PC-9 (cell line): ENCODE measurements at regions not wholly inside any gene's neighbourhood (a gene's known extent, or its start where the extent isn't known, plus 50 kb on each side); places are given as distances from the start of the nearest gene placed in this dataset.

Source experiments
- BruUV-seq: library from RNA; stranded (reverse); fragments of 400-500 nt; replicated peaks from 2 replicates; lab custom pipeline; 2021; lab: Mats Ljungman, UMichigan
- CTCF ChIA-PET: fragments of 300-600 bp; sonication (Branson Sonifier 250); formaldehyde crosslinking; loops from one replicate; lab custom pipeline; 2022; ENCODE audit warnings: antibody characterized with exemption; lab: Charles Lee
- POLR2A ChIA-PET: fragments of 300-600 bp; sonication (Branson Sonifier 250); formaldehyde crosslinking; loops from one replicate; lab custom pipeline; 2022; ENCODE audit warnings: antibody characterized with exemption; ENCODE audit not compliant: unreplicated experiment; lab: Charles Lee
- DNase-seq, 2 experiments: peaks; one replicate each; pipeline versions ENCODE4 v3.0.0 to v3.0.0-alpha.2; 2015 to 2022; ENCODE audit warnings: mixed read lengths in 1 of 2
- H2AFZ ChIP-seq: fragments of 200-600 bp; sonication (generic); 2 replicates; pipeline ENCODE4 v1.8.1; 2017; ENCODE audit warnings: antibody characterized with exemption
- H3F3A ChIP-seq: fragments of 200-600 bp; sonication (generic); 2 replicates; pipeline ENCODE4 v1.8.1; 2017; ENCODE audit warnings: antibody characterized with exemption, mild to moderate bottlenecking, low read depth; ENCODE audit not compliant: insufficient read depth
- H3K27ac ChIP-seq: fragments of 200-600 bp; sonication (generic); 2 replicates; pipeline ENCODE4 v1.6.1; 2016; ENCODE audit warnings: mixed run types
- H3K27me3 ChIP-seq: fragments of 200-600 bp; sonication (generic); 2 replicates; pipeline ENCODE4 v1.6.1; 2016; ENCODE audit warnings: low read depth, mixed run types; ENCODE audit not compliant: insufficient read depth
- H3K36me3 ChIP-seq: fragments of 200-600 bp; sonication (generic); 2 replicates; pipeline ENCODE4 v1.6.1; 2016; ENCODE audit warnings: low read depth, mixed run types
- H3K4me1 ChIP-seq: fragments of 200-600 bp; sonication (generic); replicated peaks from 2 replicates; pipeline ENCODE4 v1.6.1; 2016; ENCODE audit warnings: mixed run types; ENCODE audit not compliant: insufficient read depth
- H3K4me2 ChIP-seq: fragments of 200-600 bp; sonication (generic); 2 replicates; pipeline ENCODE4 v1.6.1; 2017; ENCODE audit warnings: mixed run types
- H3K4me3 ChIP-seq: fragments of 200-600 bp; sonication (generic); 2 replicates; pipeline ENCODE4 v1.6.1; 2016; ENCODE audit warnings: mixed run types
- H3K79me2 ChIP-seq: fragments of 200-600 bp; sonication (generic); 2 replicates; pipeline ENCODE4 v1.6.1; 2017; ENCODE audit warnings: low read depth, mixed run types
- H3K9me2 ChIP-seq: fragments of 200-600 bp; sonication (generic); 2 replicates; pipeline ENCODE4 v1.8.1; 2017; ENCODE audit warnings: mild to moderate bottlenecking; ENCODE audit not compliant: insufficient read depth
- H3K9me3 ChIP-seq: fragments of 200-600 bp; sonication (generic); 2 replicates; pipeline ENCODE4 v1.8.1; 2016; ENCODE audit warnings: low read depth; ENCODE audit not compliant: insufficient read depth
- H4K20me1 ChIP-seq: fragments of 200-600 bp; sonication (generic); 2 replicates; pipeline ENCODE4 v1.8.1; 2017; ENCODE audit not compliant: insufficient read depth
- CTCF ChIP-seq: fragments of 200-600 bp; sonication (generic); conservative IDR thresholded peaks from 2 replicates; pipeline ENCODE4 v1.6.1; 2017; ENCODE audit warnings: mixed run types, antibody characterized with exemption, mild to moderate bottlenecking, moderate library complexity
- EZH2 ChIP-seq: fragments of 200-600 bp; sonication (generic); IDR thresholded peaks from 2 replicates; pipeline ENCODE4 v1.8.0; 2017; ENCODE audit warnings: antibody characterized with exemption, low read depth
- intact Hi-C: fragments of 100-400 bp; cut with micrococcal nuclease; formaldehyde crosslinking; loops from one replicate; pipeline ENCODE4 v1.10.0; 2022; ENCODE audit not compliant: unreplicated experiment

GRCh38 chr6:27111743-27112142 is 135.8 kb upstream of the PRSS16 start:
- no peak for DNase-seq
- no peak overlapping the region for H3K4me3 ChIP-seq
- no peak overlapping the region for H3K27ac ChIP-seq
- H3K9me2 ChIP-seq = no peaks in the 10 kb centered on the region
- H3K4me2 ChIP-seq = no peak overlapping the region
- H3F3A ChIP-seq = no peaks in the 10 kb centered on the region; the same call in 1 of the 2 replicates
- no peaks in the 10 kb centered on the region for H4K20me1 ChIP-seq
- H3K4me1 ChIP-seq = no peaks in the 10 kb centered on the region
- BruUV-seq = no TSS peak
- intact Hi-C loops = no loop called here
- H3K36me3 ChIP-seq = no peaks in the 10 kb centered on the region
- ChIA-PET CTCF (interaction anchor here (0.7 kb wide), 1 partner anchor 517 kb away, joined by 7 read pairs; no protein-coding TSS in a partner anchor), POLR2A (no interaction called here)
- no peaks in the 10 kb centered on the region for H3K27me3 ChIP-seq
- no peaks in the 10 kb centered on the region for H3K79me2 ChIP-seq
- no peak overlapping the region for H2AFZ ChIP-seq
- peaks cover 13% of the 10 kb centered on the region for H3K9me3 ChIP-seq
- TF ChIP-seq CTCF (no peak), EZH2 (no peak)

DNA sequence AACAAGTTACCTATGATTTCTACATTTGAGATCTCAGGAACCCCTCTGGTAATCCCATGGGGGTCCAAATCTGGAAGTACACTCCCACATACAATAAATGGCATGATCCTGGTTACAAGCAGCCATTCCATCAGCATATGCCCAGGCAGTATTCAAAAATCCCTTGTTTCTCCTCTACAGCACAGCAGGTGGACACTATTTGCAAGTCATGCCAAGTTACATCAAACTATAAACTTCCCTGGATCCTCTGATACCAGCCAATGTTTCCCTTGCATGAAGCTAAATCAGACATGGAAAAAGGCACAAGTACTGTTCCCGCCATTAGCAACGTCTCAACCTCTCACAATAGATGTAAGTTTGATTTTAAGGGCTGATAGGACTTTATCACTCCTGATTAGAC is 134.5 kb upstream of the PRSS16 start:
- BruUV-seq = no TSS peak
- Histone ChIP-seq H3K9me2 (no peaks in the 10 kb centered on the region), H2AFZ (no peak overlapping the region), H4K20me1 (no peaks in the 10 kb centered on the region), H3K9me3 (peaks cover 13% of the 10 kb centered on the region), H3K4me3 (no peak overlapping the region), H3K36me3 (no peaks in the 10 kb centered on the region), H3K4me1 (no peaks in the 10 kb centered on the region), H3K79me2 (no peaks in the 10 kb centered on the region), H3F3A (no peaks in the 10 kb centered on the region; the same call in 1 of the 2 replicates), H3K27ac (no peak overlapping the region), H3K27me3 (no peaks in the 10 kb centered on the region), H3K4me2 (no peak overlapping the region)
- intact Hi-C loops = no loop called here
- CTCF ChIA-PET = no interaction called here
- no peak for DNase-seq
- no peak for TF ChIP-seq CTCF
- TF ChIP-seq EZH2 = no peak
- POLR2A ChIA-PET = no interaction called here

DNA sequence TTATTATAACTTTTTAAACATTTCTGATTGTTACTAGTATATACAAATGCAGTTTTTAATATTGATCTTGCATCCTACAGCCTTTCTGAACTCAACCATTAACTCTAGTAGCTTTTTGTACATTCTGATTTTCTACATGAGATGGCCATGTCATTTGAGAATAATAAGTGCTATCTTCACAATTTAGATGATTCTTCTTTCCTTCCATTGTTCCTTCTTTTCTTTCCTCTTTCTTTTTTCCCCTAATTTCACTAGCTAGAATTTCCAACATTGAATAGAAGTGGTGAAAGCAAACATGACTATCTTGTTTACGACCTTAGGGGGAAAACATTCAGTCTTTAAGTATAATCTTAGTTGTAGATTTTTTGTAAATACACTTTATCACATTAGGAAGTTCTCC is 128.2 kb upstream of the PRSS16 start:
- ChIA-PET CTCF (no interaction called here), POLR2A (interaction anchor here (0.5 kb wide), 1 partner anchor 58 kb away, joined by 6 read pairs; no protein-coding TSS in a partner anchor)
- TF ChIP-seq EZH2 (no peak), CTCF (no peak)
- Histone ChIP-seq H3K4me2 (no peak overlapping the region), H3K4me1 (no peaks in the 10 kb centered on the region), H3K79me2 (no peaks in the 10 kb centered on the region), H3K4me3 (no peak overlapping the region), H3K36me3 (no peaks in the 10 kb centered on the region), H3K9me2 (no peaks in the 10 kb centered on the region), H3F3A (no peaks in the 10 kb centered on the region; the same call in 1 of the 2 replicates), H3K27me3 (no peaks in the 10 kb centered on the region), H2AFZ (no peak overlapping the region), H4K20me1 (no peaks in the 10 kb centered on the region), H3K27ac (no peak overlapping the region), H3K9me3 (no peaks in the 10 kb centered on the region)
- no TSS peak for BruUV-seq
- DNase-seq = no peak
- intact Hi-C loops = no loop called here
